Parathyroid adenoma (tissue), 2 donors: ENCODE measurements at regions not wholly inside any gene's neighbourhood (a gene's known extent, or its start where the extent isn't known, plus 50 kb on each side); places are given as distances from the start of the nearest gene placed in this dataset.

Experiments
- H2AFZ ChIP-seq: fragments of 300-600 bp; sonication (generic); one replicate; pipeline ENCODE4 v1.7.0; 2017; ENCODE audit warnings: antibody characterized with exemption, mild to moderate bottlenecking
- H3K27ac ChIP-seq: fragments of 300-600 bp; sonication (generic); one replicate; pipeline ENCODE4 v1.7.0; 2017
- H3K27me3 ChIP-seq: fragments of 300-600 bp; sonication (generic); one replicate; pipeline ENCODE4 v1.7.0; 2017; ENCODE audit warnings: low read length; ENCODE audit not compliant: control insufficient read depth, insufficient read depth
- H3K36me3 ChIP-seq: fragments of 300-600 bp; sonication (generic); one replicate; pipeline ENCODE4 v1.7.0; 2017; ENCODE audit warnings: low read length; ENCODE audit not compliant: control insufficient read depth, insufficient read depth
- H3K4me1 ChIP-seq: fragments of 300-600 bp; sonication (generic); one replicate; pipeline ENCODE4 v1.7.0; 2017; ENCODE audit warnings: control low read depth
- H3K4me2 ChIP-seq: fragments of 300-600 bp; sonication (generic); one replicate; pipeline ENCODE4 v1.7.0; 2017; ENCODE audit warnings: low read length
- H3K4me3 ChIP-seq: fragments of 300-600 bp; sonication (generic); one replicate; pipeline ENCODE4 v1.7.0; 2017; ENCODE audit warnings: low read depth, low read length
- H3K79me2 ChIP-seq: fragments of 300-600 bp; sonication (generic); one replicate; pipeline ENCODE4 v1.7.0; 2017; ENCODE audit warnings: control low read depth
- H3K9ac ChIP-seq: fragments of 300-600 bp; sonication (generic); one replicate; pipeline ENCODE4 v1.7.0; 2017; ENCODE audit warnings: mild to moderate bottlenecking
- H3K9me3 ChIP-seq: fragments of 300-600 bp; sonication (generic); one replicate; pipeline ENCODE4 v1.7.0; 2017; ENCODE audit warnings: low read length; ENCODE audit not compliant: control insufficient read depth
- TF ChIP-seq, protein P1 (sequence below): fragments of 300-600 bp; sonication (generic); IDR thresholded peaks from one replicate; pipeline ENCODE4 v1.7.0; 2017; ENCODE audit warnings: antibody characterized with exemption, mild to moderate bottlenecking
- donor health status: primary hyperparathyroidism.

DNA sequence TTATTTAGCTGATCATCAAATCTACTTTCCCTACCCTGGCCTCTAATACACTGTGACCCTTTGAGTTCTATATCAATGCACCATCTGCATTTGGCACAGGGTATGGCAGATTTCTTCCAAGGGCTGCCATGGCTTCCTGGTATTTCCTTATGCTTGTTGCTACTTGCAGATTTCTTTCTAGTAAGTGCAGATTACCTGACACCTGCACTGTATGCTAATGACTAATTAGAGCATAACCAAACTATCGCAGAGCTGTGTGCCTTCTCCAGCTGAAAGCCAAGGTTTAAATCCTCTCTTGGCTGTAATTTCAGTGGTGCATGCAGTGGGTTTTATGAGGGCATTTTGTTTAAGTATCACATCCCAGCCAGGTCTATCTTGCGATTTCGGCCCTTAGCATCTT is 293.7 kb downstream of the KIF4B start:
- Histone ChIP-seq H3K4me2 (no peak overlapping the region), H3K4me1 (peaks cover 7% of the 10 kb centered on the region), H2AFZ (peak overlapping the region; percentile 26), H3K27me3 (no peaks in the 10 kb centered on the region), H3K27ac (no peak overlapping the region), H3K9me3 (no peaks in the 10 kb centered on the region), H3K9ac (no peak overlapping the region), H3K4me3 (no peak overlapping the region), H3K36me3 (no peaks in the 10 kb centered on the region), H3K79me2 (no peaks in the 10 kb centered on the region)
- TF ChIP-seq, protein P1, sequence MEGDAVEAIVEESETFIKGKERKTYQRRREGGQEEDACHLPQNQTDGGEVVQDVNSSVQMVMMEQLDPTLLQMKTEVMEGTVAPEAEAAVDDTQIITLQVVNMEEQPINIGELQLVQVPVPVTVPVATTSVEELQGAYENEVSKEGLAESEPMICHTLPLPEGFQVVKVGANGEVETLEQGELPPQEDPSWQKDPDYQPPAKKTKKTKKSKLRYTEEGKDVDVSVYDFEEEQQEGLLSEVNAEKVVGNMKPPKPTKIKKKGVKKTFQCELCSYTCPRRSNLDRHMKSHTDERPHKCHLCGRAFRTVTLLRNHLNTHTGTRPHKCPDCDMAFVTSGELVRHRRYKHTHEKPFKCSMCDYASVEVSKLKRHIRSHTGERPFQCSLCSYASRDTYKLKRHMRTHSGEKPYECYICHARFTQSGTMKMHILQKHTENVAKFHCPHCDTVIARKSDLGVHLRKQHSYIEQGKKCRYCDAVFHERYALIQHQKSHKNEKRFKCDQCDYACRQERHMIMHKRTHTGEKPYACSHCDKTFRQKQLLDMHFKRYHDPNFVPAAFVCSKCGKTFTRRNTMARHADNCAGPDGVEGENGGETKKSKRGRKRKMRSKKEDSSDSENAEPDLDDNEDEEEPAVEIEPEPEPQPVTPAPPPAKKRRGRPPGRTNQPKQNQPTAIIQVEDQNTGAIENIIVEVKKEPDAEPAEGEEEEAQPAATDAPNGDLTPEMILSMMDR, result no peak

DNA sequence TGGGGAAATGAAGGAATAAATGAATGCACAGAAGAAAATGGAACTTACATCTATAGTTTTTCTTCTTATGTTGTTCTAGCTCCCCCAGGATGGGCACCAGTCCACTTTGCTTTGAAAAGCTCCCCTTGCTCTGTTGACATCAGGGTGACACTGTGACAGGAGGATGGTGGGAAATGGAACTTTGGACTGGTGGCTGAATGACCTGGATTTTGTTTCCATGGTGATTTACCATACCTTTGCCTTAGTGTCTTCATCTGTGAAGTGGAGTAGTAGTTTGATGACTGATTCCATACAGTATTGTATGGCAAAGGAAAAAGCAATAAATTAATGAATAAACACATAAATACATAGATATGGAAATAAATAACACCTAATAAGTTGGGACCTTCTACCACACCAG is 294.7 kb downstream of the KIF4B start:
- Histone ChIP-seq H3K27me3 (no peaks in the 10 kb centered on the region), H3K4me3 (no peak overlapping the region), H2AFZ (no peak overlapping the region), H3K79me2 (no peaks in the 10 kb centered on the region), H3K9ac (no peak overlapping the region), H3K27ac (no peak overlapping the region), H3K4me1 (peaks cover 7% of the 10 kb centered on the region), H3K9me3 (no peaks in the 10 kb centered on the region), H3K4me2 (no peak overlapping the region), H3K36me3 (no peaks in the 10 kb centered on the region)
- TF ChIP-seq, protein P1, result no peak

DNA sequence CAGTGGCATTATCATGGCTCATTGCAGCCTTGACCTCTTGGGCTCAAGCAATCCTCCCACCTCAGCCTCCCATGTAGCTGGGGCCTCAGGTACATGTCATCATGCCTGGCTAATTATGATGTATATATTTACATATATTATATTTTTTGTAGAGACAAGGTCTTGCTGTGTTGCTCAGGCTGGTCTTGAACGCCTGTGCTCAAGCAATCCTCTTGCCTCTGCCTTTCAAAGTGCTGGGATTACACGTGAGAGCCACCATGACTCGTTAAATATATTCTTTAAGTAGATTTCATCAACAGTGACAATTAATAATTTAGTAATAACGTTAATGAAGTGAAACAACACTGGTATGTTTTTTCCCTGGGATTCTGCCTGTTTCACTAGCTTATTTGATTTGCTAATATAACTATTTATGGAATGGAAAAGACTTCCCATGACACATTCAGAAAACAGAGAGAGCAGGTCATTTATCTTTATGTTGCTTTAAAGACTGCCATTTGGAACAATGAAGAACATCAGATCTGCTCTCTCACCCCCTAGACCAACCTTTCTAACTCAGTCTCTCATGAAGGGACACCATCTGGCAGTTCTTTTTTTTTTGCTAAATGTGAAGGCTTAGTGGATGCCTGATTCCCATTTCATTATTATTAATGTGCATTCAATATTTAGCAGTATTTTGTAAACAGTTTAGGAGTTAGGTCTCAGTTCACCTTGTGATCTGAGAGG is 295.6 kb downstream of the KIF4B start:
- Histone ChIP-seq H3K79me2 (no peaks in the 10 kb centered on the region), H3K36me3 (no peaks in the 10 kb centered on the region)

DNA sequence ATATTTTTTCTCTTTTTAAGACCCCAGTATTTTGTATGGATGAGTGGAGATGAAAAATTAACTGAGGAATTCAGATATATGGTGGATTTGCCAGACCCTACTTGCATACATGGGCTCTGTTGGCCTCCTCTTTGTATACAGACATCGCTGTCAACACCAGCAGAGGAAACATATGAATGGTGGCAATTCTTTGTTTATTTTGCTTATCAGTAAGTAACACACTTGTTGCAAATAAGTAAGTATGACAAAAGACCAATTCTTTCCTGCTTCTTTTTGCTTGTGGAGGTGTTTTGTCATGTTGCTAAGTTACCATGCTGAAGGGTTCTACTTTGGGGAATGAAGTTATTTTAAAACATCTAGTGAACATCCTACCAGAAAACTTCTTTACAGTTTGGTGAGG is 298.2 kb downstream of the KIF4B start:
- H3K27me3 ChIP-seq, result no peaks in the 10 kb centered on the region
- TF ChIP-seq, protein P1, result no peak
- no peak overlapping the region for H3K4me3 ChIP-seq
- H3K9ac ChIP-seq, result no peak overlapping the region
- no peak overlapping the region for H3K27ac ChIP-seq
- no peak overlapping the region for H2AFZ ChIP-seq
- H3K4me2 ChIP-seq, result no peak overlapping the region
- peaks cover 7% of the 10 kb centered on the region for H3K4me1 ChIP-seq
- H3K9me3 ChIP-seq, result no peaks in the 10 kb centered on the region
- no peaks in the 10 kb centered on the region for H3K36me3 ChIP-seq
- no peaks in the 10 kb centered on the region for H3K79me2 ChIP-seq

More for the DNA sequence above, 295.6 kb downstream of the KIF4B start:
- Histone ChIP-seq H3K27ac (no peak overlapping the region), H3K4me3 (no peak overlapping the region), H3K27me3 (no peaks in the 10 kb centered on the region), H2AFZ (no peak overlapping the region), H3K9ac (no peak overlapping the region), H3K4me1 (peaks cover 7% of the 10 kb centered on the region), H3K9me3 (no peaks in the 10 kb centered on the region), H3K4me2 (no peak overlapping the region)
- TF ChIP-seq, protein P1, result no peak

DNA sequence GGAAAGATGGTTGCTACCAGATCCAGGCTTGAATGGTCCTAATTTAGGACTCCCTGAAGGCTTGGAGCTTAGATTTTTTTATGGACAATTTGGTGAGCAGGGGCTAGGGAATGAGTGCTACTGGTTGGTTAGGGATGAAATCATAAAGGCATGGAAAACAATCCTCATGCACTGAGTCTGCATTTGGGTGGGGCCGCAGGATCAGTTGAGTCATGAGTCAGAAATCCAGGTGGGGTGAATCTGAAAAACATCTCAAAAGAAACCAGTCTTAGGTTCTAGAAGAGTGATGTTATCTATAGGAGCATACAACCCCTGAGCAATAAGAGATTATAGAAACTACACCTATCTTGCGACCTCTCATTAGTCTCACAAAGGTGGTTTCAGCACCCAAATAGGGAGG is 300.0 kb downstream of the KIF4B start:
- TF ChIP-seq, protein P1, result no peak
- Histone ChIP-seq H3K79me2 (no peaks in the 10 kb centered on the region), H2AFZ (no peak overlapping the region), H3K4me3 (no peak overlapping the region), H3K36me3 (no peaks in the 10 kb centered on the region), H3K27me3 (no peaks in the 10 kb centered on the region), H3K4me1 (no peaks in the 10 kb centered on the region), H3K9ac (no peak overlapping the region), H3K4me2 (no peak overlapping the region), H3K9me3 (no peaks in the 10 kb centered on the region), H3K27ac (no peak overlapping the region)
